Suprapubic skin (tissue), 4 donors: ENCODE measurements at regions not wholly inside any gene's neighbourhood (a gene's known extent, or its start where the extent isn't known, plus 50 kb on each side); places are given as distances from the start of the nearest gene placed in this dataset.

Experiments used
- DNase-seq, 2 donors: peaks; one replicate each; pipeline ENCODE4 v3.0.0-alpha.2; 2019; ENCODE audit warnings: low spot score in 2 of 2
- H3K27ac ChIP-seq: fragments of 200-600 bp; sonication (generic); one replicate; pipeline ENCODE4 v1.5.1; 2019
- H3K27me3 ChIP-seq: fragments of 200-600 bp; sonication (generic); one replicate; pipeline ENCODE4 v1.5.1; 2019
- H3K36me3 ChIP-seq: fragments of 200-600 bp; sonication (generic); one replicate; pipeline ENCODE4 v1.5.1; 2019
- H3K4me1 ChIP-seq: fragments of 200-600 bp; sonication (generic); one replicate; pipeline ENCODE4 v1.5.1; 2019
- H3K4me3 ChIP-seq: fragments of 200-600 bp; sonication (generic); one replicate; pipeline ENCODE4 v1.5.1; 2019; ENCODE audit warnings: mild to moderate bottlenecking
- H3K9me3 ChIP-seq: fragments of 200-600 bp; sonication (generic); one replicate; pipeline ENCODE4 v1.5.1; 2019
- CTCF ChIP-seq, 2 donors: fragments of 200-600 bp in 1 of 2; fragments of 450-650 bp in 1 of 2; sonication (generic) in 1 of 2; IDR thresholded peaks; one replicate each; pipeline ENCODE4 v1.5.1; 2016 to 2019; ENCODE audit warnings: antibody characterized with exemption in 2 of 2, mild to moderate bottlenecking in 1 of 2, moderate library complexity in 1 of 2
- EP300 ChIP-seq: sonication (generic); formaldehyde crosslinking; IDR thresholded peaks from one replicate; pipeline ENCODE4 v1.6.1; 2017; ENCODE audit warnings: antibody characterized with exemption
- POLR2A ChIP-seq, 2 donors: fragments of 450-650 bp; IDR thresholded peaks; one replicate each; pipeline ENCODE4 v1.6.1; 2017; ENCODE audit warnings: antibody characterized with exemption in 2 of 2, mild to moderate bottlenecking in 2 of 2, moderate library complexity in 2 of 2
- POLR2AphosphoS5 ChIP-seq, 3 donors: sonication (generic); formaldehyde crosslinking; IDR thresholded peaks; one replicate each; pipeline ENCODE4 v1.6.1; 2017; ENCODE audit warnings: antibody characterized with exemption in 3 of 3
- WGBS: methylation state at CpG from one replicate; pipeline ENCODE4 v1.1.5; 2018; 5-methylcytosine and 5-hydroxymethylcytosine counted together

- H3K27ac ChIP-seq: peak overlapping the region; percentile 72
- no peaks in the 10 kb centered on the region for H3K27me3 ChIP-seq
- H3K4me3 ChIP-seq: no peak overlapping the region
- no peak for DNase-seq
- H3K4me1 ChIP-seq: peaks cover 43% of the 10 kb centered on the region
- TF ChIP-seq POLR2A (IDR thresholded peaks at IDR 0.05) (no peak), CTCF (IDR thresholded peaks at IDR 0.05) (no peak), POLR2AphosphoS5 (IDR thresholded peaks at IDR 0.05) (no peak), EP300 (no peak)
- H3K9me3 ChIP-seq: no peaks in the 10 kb centered on the region
- H3K36me3 ChIP-seq: no peaks in the 10 kb centered on the region
Observed at GRCh38 chr5:73282923-73283322, 109.9 kb downstream of the TMEM174 start.

- DNase-seq: no peak
- Histone ChIP-seq H3K9me3 (no peaks in the 10 kb centered on the region), H3K27me3 (no peaks in the 10 kb centered on the region), H3K4me3 (no peak overlapping the region), H3K27ac (peak overlapping the region; percentile 72), H3K36me3 (no peaks in the 10 kb centered on the region), H3K4me1 (peaks cover 43% of the 10 kb centered on the region)
- 77% methylated on average over 7 of the region's 7 CpGs for WGBS
- TF ChIP-seq POLR2AphosphoS5 (IDR thresholded peaks at IDR 0.05) (no peak), POLR2A (IDR thresholded peaks at IDR 0.05) (no peak), EP300 (no peak), CTCF (IDR thresholded peaks at IDR 0.05) (no peak)
Observed at GRCh38 chr5:73282383-73282782, 109.4 kb downstream of the TMEM174 start.

GRCh38 chr5:73280821-73281746, 108.1 kb downstream of the TMEM174 start:
- TF ChIP-seq EP300: no peak
- TF ChIP-seq POLR2AphosphoS5 (IDR thresholded peaks at IDR 0.05): no peak
- no peak for TF ChIP-seq POLR2A (IDR thresholded peaks at IDR 0.05)
- no peak for TF ChIP-seq CTCF (IDR thresholded peaks at IDR 0.05)
- H3K4me1 ChIP-seq: peaks cover 45% of the 10 kb centered on the region

GRCh38 chr5:73280386-73280785, 107.4 kb downstream of the TMEM174 start:
- Histone ChIP-seq H3K27ac (peak overlapping the region; percentile 72), H3K4me1 (peaks cover 49% of the 10 kb centered on the region), H3K27me3 (no peaks in the 10 kb centered on the region), H3K9me3 (no peaks in the 10 kb centered on the region), H3K36me3 (no peaks in the 10 kb centered on the region), H3K4me3 (no peak overlapping the region)
- TF ChIP-seq POLR2A (IDR thresholded peaks at IDR 0.05) (no peak), CTCF (IDR thresholded peaks at IDR 0.05) (no peak), POLR2AphosphoS5 (IDR thresholded peaks at IDR 0.05) (no peak), EP300 (no peak)
- 55% methylated on average over 2 of the region's 2 CpGs for WGBS
- no peak for DNase-seq

More at GRCh38 chr5:73280821-73281746, 108.1 kb downstream of the TMEM174 start:
- no peak for DNase-seq
- 33% methylated on average over 20 of the region's 20 CpGs for WGBS
- Histone ChIP-seq H3K27ac (peak overlapping the region; percentile 72), H3K9me3 (no peaks in the 10 kb centered on the region), H3K4me3 (no peak overlapping the region), H3K27me3 (no peaks in the 10 kb centered on the region), H3K36me3 (no peaks in the 10 kb centered on the region)

- Histone ChIP-seq H3K4me3 (no peak overlapping the region), H3K27ac (peak overlapping the region; percentile 72), H3K36me3 (no peaks in the 10 kb centered on the region), H3K27me3 (no peaks in the 10 kb centered on the region), H3K4me1 (peaks cover 50% of the 10 kb centered on the region), H3K9me3 (no peaks in the 10 kb centered on the region)
- no peak for DNase-seq
- TF ChIP-seq POLR2A (IDR thresholded peaks at IDR 0.05) (no peak), CTCF (IDR thresholded peaks at IDR 0.05) (no peak), POLR2AphosphoS5 (IDR thresholded peaks at IDR 0.05) (no peak), EP300 (no peak)
- WGBS: 59% methylated on average over 1 of the region's 1 CpG
Observed at GRCh38 chr5:73279805-73280204, 106.8 kb downstream of the TMEM174 start.
